ENCODE measurements at regions not wholly inside any gene's neighbourhood (a gene's known extent, or its start where the extent isn't known, plus 50 kb on each side); places are given as distances from the start of the nearest gene placed in this dataset.

GRCh38 chr3:181790561-181790960 is 78.8 kb downstream of the SOX2 start:
- ChIA-PET POLR2A (no interaction called here), CTCF (no interaction called here)
- Mint-ChIP-seq H3K9me3 (ENCODE audit: insufficient read depth) (no peaks in the 10 kb centered on the region), H3K27ac (no peak overlapping the region), H3K27me3 (no peaks in the 10 kb centered on the region), H3K4me3 (no peak overlapping the region), H3K4me1 (no peaks in the 10 kb centered on the region)
- Histone ChIP-seq H2AFZ (ENCODE audit: insufficient read depth, low read depth, low read length, poor library complexity, severe bottlenecking) (no peak overlapping the region), H3K4me3 (ENCODE audit: control extremely low read depth in 1 of 5, extremely low read depth in 1 of 5, insufficient read depth in 1 of 5, low read depth in 2 of 5, low read length in 4 of 5) (no peak overlapping the region), H3K4me1 (ENCODE audit: control insufficient read depth in 2 of 2, insufficient read depth in 2 of 2, low read length in 2 of 2) (no peaks in the 10 kb centered on the region), H3K36me3 (replicated peaks in 1 of 2; ENCODE audit: control extremely low read depth in 1 of 2, control insufficient read depth in 1 of 2, extremely low read depth in 1 of 2, insufficient read depth in 2 of 2, low read length in 1 of 2) (no peaks in the 10 kb centered on the region), H3K27ac (ENCODE audit: low read length in 2 of 2) (no peak overlapping the region), H3K9me3 (ENCODE audit: control extremely low read depth in 1 of 3, control insufficient read depth in 2 of 3, insufficient read depth in 1 of 3, low read length in 2 of 3) (no peaks in the 10 kb centered on the region), H3K4me2 (replicated peaks; ENCODE audit: low read depth, low read length, poor library complexity, severe bottlenecking) (no peak overlapping the region), H3K27me3 (replicated peaks in 1 of 4; ENCODE audit: control extremely low read depth in 1 of 4, control insufficient read depth in 3 of 4, insufficient read depth in 4 of 4, low read length in 3 of 4) (no peaks in the 10 kb centered on the region), H3K79me2 (ENCODE audit: control insufficient read depth, insufficient read depth, low read length) (no peaks in the 10 kb centered on the region), H4K20me1 (ENCODE audit: control insufficient read depth, insufficient read depth, low read length, poor library complexity, severe bottlenecking) (no peaks in the 10 kb centered on the region), H3K9ac (ENCODE audit: low read length) (no peak overlapping the region)
- ATAC-seq (ENCODE audit: low read depth) (no peak), DNase-seq (no peak)
- TF ChIP-seq EZH2 (IDR thresholded peaks at IDR 0.05; ENCODE audit: borderline replicate concordance, insufficient read depth, low read depth, low read length, poor library complexity, severe bottlenecking) = no peak
- no peak for TF ChIP-seq CTCF (IDR thresholded peaks at IDR 0.05)
- 67% methylated on average over 3 of the region's 7 CpGs for WGBS (ENCODE audit: insufficient coverage)
- intact Hi-C loops (cut with micrococcal nuclease) = no loop called here

- Histone ChIP-seq H3K4me3 (ENCODE audit: control extremely low read depth in 1 of 5, extremely low read depth in 1 of 5, insufficient read depth in 1 of 5, low read depth in 2 of 5, low read length in 4 of 5) (no peak overlapping the region), H3K4me2 (replicated peaks; ENCODE audit: low read depth, low read length, poor library complexity, severe bottlenecking) (no peak overlapping the region), H3K9ac (ENCODE audit: low read length) (no peak overlapping the region), H3K4me1 (ENCODE audit: control insufficient read depth in 2 of 2, insufficient read depth in 2 of 2, low read length in 2 of 2) (no peaks in the 10 kb centered on the region), H3K27me3 (replicated peaks in 1 of 4; ENCODE audit: control extremely low read depth in 1 of 4, control insufficient read depth in 3 of 4, insufficient read depth in 4 of 4, low read length in 3 of 4) (no peaks in the 10 kb centered on the region), H2AFZ (ENCODE audit: insufficient read depth, low read depth, low read length, poor library complexity, severe bottlenecking) (no peak overlapping the region), H3K79me2 (ENCODE audit: control insufficient read depth, insufficient read depth, low read length) (no peaks in the 10 kb centered on the region), H3K9me3 (ENCODE audit: control extremely low read depth in 1 of 3, control insufficient read depth in 2 of 3, insufficient read depth in 1 of 3, low read length in 2 of 3) (no peaks in the 10 kb centered on the region), H3K27ac (ENCODE audit: low read length in 2 of 2) (no peak overlapping the region), H4K20me1 (ENCODE audit: control insufficient read depth, insufficient read depth, low read length, poor library complexity, severe bottlenecking) (no peaks in the 10 kb centered on the region), H3K36me3 (replicated peaks in 1 of 2; ENCODE audit: control extremely low read depth in 1 of 2, control insufficient read depth in 1 of 2, extremely low read depth in 1 of 2, insufficient read depth in 2 of 2, low read length in 1 of 2) (no peaks in the 10 kb centered on the region)
- H3K4me3 Mint-ChIP-seq = no peak overlapping the region
- no peak overlapping the region for H3K27ac Mint-ChIP-seq
- no peaks in the 10 kb centered on the region for H3K9me3 Mint-ChIP-seq (ENCODE audit: insufficient read depth)
- DNase-seq = no peak
- no peaks in the 10 kb centered on the region for H3K27me3 Mint-ChIP-seq
- TF ChIP-seq CTCF (IDR thresholded peaks at IDR 0.05) (no peak), EZH2 (IDR thresholded peaks at IDR 0.05; ENCODE audit: borderline replicate concordance, insufficient read depth, low read depth, low read length, poor library complexity, severe bottlenecking) (no peak)
- no peak for ATAC-seq (ENCODE audit: low read depth)
- ChIA-PET CTCF (no interaction called here), POLR2A (no interaction called here)
- H3K4me1 Mint-ChIP-seq = no peaks in the 10 kb centered on the region
- intact Hi-C loops (cut with micrococcal nuclease) = no loop called here
- WGBS (ENCODE audit: insufficient coverage) = no CpG with 5 or more reads among the region's 7 CpGs
Measured at GRCh38 chr3:181791056-181791955, 79.6 kb downstream of the SOX2 start.
